ENCODE measurements at regions not wholly inside any gene's neighbourhood (a gene's known extent, or its start where the extent isn't known, plus 50 kb on each side); places are given as distances from the start of the nearest gene placed in this dataset.

DNA sequence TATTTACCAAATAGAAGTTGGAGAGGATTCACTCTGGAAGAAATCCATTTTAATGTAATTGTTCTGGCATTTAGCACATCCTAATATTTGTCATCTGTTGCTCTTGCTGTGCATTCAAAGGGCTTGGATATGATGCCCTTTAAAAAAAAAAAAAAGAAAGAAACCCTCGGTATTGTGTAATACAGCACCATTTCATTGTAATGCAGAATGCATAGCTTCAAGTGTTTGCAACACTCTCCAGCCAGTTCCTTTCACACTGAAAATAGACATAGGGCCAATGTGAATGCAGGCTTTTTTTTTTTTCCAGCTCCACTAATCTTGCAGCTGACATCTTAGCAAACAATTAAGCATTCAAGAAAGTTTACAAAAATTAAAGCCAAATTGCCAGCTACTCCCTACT lies 197.4 kb upstream of the POU3F2 start:
- H3K9me3 ChIP-seq, result no peaks in the 10 kb centered on the region
- no peaks in the 10 kb centered on the region for H3K27me3 ChIP-seq
- no peaks in the 10 kb centered on the region for H3K36me3 ChIP-seq (replicated peaks in 1 of 2; ENCODE audit: insufficient read depth in 1 of 2, low read depth in 2 of 2)
- 0 to 3% methylated on average over 1 of the region's 1 CpG for WGBS, 2 donors
- no peak for DNase-seq
- ATAC-seq, result no peak
- H3K4me3 ChIP-seq, result no peak overlapping the region
- intact Hi-C loops (cut with DNase I), result no loop called here
- TF ChIP-seq POLR2A (IDR thresholded peaks at IDR 0.05), result no peak
- TF ChIP-seq, protein P1, sequence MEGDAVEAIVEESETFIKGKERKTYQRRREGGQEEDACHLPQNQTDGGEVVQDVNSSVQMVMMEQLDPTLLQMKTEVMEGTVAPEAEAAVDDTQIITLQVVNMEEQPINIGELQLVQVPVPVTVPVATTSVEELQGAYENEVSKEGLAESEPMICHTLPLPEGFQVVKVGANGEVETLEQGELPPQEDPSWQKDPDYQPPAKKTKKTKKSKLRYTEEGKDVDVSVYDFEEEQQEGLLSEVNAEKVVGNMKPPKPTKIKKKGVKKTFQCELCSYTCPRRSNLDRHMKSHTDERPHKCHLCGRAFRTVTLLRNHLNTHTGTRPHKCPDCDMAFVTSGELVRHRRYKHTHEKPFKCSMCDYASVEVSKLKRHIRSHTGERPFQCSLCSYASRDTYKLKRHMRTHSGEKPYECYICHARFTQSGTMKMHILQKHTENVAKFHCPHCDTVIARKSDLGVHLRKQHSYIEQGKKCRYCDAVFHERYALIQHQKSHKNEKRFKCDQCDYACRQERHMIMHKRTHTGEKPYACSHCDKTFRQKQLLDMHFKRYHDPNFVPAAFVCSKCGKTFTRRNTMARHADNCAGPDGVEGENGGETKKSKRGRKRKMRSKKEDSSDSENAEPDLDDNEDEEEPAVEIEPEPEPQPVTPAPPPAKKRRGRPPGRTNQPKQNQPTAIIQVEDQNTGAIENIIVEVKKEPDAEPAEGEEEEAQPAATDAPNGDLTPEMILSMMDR (IDR thresholded peaks at IDR 0.05), result no peak
- no peaks in the 10 kb centered on the region for H3K4me1 ChIP-seq
- H3K27ac ChIP-seq, result no peak overlapping the region

DNA sequence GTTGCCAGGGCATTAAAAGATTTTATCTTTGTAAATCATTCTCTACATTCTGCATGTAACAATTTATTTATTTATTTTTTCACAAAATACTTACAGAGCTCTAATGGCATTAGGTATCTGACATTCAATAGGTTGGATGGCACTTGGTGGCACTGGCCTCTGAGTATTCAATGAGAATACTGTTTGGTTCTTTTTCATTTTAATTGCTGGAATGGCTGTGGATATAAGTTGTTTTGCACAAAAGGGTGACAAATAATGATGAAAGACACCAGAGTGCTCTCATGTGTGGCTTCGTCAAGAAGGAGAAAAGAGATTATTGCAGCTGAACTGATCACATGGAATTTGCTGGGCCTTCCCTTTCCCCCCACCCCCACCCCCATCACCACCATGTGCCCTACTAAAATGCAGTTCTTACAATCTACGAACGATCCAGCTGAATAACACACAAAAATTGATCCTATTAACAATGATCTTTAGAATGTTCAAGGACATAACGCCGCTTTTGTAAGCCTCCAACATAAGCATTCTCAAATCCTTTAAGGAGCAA lies 195.2 kb upstream of the POU3F2 start:
- Histone ChIP-seq H3K4me1 (no peaks in the 10 kb centered on the region), H3K27me3 (no peaks in the 10 kb centered on the region), H3K4me3 (no peak overlapping the region), H3K27ac (no peak overlapping the region), H3K9me3 (no peaks in the 10 kb centered on the region), H3K36me3 (replicated peaks in 1 of 2; ENCODE audit: insufficient read depth in 1 of 2, low read depth in 2 of 2) (no peaks in the 10 kb centered on the region)
- no peak for TF ChIP-seq POLR2A (IDR thresholded peaks at IDR 0.05)
- TF ChIP-seq, protein P1 (IDR thresholded peaks at IDR 0.05), result no peak
- intact Hi-C loops (cut with DNase I), result no loop called here
- WGBS, 2 donors, result 16 to 31% methylated on average over 5 of the region's 5 CpGs
- ATAC-seq (no peak), DNase-seq (no peak)

DNA sequence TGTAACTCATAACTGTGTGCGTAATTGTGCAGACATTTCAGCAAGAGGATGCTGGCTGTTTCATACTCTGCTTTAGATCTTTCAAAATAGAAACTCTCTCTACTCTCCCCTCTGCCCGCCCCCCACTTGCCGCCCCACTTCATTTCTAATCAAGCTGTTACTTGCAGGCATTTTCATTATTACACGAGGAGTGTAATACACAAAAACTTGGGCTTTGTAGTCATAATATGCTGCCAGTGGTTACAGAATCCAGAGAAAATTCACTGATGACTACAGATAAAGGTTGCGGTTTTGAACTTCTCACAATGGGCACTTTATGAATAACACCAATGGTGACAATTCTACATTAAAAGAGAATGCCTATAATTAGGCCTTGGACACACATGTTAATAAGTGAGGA lies 194.0 kb upstream of the POU3F2 start:
- H3K27me3 ChIP-seq, result no peaks in the 10 kb centered on the region
- no peaks in the 10 kb centered on the region for H3K4me1 ChIP-seq
- DNase-seq (no peak), ATAC-seq (no peak)
- H3K36me3 ChIP-seq (replicated peaks in 1 of 2; ENCODE audit: insufficient read depth in 1 of 2, low read depth in 2 of 2), result no peaks in the 10 kb centered on the region
- whole genome bisulfite sequencing, 2 donors, result 78% methylated on average over 5 of the region's 5 CpGs
- no peak overlapping the region for H3K4me3 ChIP-seq
- intact Hi-C loops (cut with DNase I), result no loop called here
- TF ChIP-seq, protein P1 (IDR thresholded peaks at IDR 0.05), result no peak
- TF ChIP-seq POLR2A (IDR thresholded peaks at IDR 0.05), result no peak
- H3K27ac ChIP-seq, result no peak overlapping the region
- H3K9me3 ChIP-seq, result no peaks in the 10 kb centered on the region

DNA sequence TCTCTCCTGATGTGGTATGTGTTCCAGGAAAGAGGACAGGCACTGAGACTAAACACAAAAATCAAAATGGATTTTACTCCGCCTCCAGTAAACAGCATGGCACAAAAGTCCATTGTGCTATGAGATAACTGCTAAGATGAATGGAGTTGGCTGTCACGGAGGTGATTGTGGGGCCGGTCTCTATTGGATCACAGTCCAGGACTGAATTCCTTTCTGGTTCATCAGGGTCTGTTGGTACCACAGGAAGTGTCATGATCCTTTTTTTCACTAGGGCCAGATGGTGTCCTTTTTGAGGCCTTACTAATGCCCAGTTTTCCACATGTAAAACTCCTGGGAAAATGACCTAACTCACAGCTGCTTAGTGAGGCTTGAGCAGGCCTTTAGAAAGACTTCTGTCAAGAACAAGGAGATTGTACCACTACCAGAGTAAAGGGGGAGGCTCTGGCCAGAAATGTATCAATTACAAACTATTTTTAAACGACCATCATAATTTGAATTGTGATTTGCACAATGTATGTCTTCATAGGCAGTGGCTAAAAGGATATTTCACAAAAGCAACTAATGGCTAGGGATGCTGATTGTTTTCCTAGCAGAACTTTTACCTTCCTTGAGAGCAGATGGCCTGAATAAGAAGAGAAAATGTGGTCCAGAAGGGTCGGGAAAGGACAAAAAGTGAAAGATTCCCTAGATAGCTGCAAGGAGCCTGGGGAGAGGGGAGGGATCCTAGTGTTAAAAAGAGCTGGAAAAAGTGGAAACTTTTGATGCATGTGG lies 192.2 kb upstream of the POU3F2 start:
- H3K4me1 ChIP-seq, result no peaks in the 10 kb centered on the region
- TF ChIP-seq, protein P1 (IDR thresholded peaks at IDR 0.05), result no peak
- no peak for TF ChIP-seq POLR2A (IDR thresholded peaks at IDR 0.05)
- intact Hi-C loops (cut with DNase I), result no loop called here
- 18 to 21% methylated on average over 5 of the region's 5 CpGs for WGBS, 2 donors
- no peak overlapping the region for H3K27ac ChIP-seq
- no peaks in the 10 kb centered on the region for H3K36me3 ChIP-seq (replicated peaks in 1 of 2; ENCODE audit: insufficient read depth in 1 of 2, low read depth in 2 of 2)
- no peak overlapping the region for H3K4me3 ChIP-seq
- ATAC-seq (peak; percentile 35), DNase-seq (no peak)
- no peaks in the 10 kb centered on the region for H3K9me3 ChIP-seq
- no peaks in the 10 kb centered on the region for H3K27me3 ChIP-seq

DNA sequence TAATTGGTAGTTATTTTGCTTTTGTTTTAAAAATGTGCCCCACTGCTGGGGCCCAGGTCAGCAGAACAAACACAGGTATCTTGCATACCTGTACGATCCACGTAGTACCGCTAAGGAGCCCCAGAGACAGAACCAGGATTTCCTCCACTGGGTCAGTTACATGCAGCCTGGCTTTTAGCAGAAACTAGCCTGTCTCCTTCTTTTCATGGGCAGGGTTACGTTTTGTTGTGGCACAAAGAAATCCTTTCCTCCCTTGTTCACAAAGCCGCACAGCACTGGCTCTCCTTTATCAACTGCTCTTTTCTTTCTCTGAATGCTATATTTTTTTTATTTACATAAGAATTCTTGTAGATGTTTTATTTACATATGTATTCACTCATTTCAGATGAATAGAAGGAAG lies 190.3 kb upstream of the POU3F2 start:
- 33 to 65% methylated on average over 5 of the region's 5 CpGs for WGBS, 2 donors
- H3K36me3 ChIP-seq (replicated peaks in 1 of 2; ENCODE audit: insufficient read depth in 1 of 2, low read depth in 2 of 2), result no peaks in the 10 kb centered on the region
- no peak overlapping the region for H3K27ac ChIP-seq
- TF ChIP-seq, protein P1 (IDR thresholded peaks at IDR 0.05), result no peak
- no peak for TF ChIP-seq POLR2A (IDR thresholded peaks at IDR 0.05)
- ATAC-seq, result no peak
- intact Hi-C loops (cut with DNase I), result no loop called here
- DNase-seq, result no peak
- no peak overlapping the region for H3K4me3 ChIP-seq
- H3K4me1 ChIP-seq, result no peaks in the 10 kb centered on the region
- no peaks in the 10 kb centered on the region for H3K27me3 ChIP-seq
- no peaks in the 10 kb centered on the region for H3K9me3 ChIP-seq
